Left hindlimb (tissue), 1 donor: ENCODE measurements at regions not wholly inside any gene's neighbourhood (a gene's known extent, or its start where the extent isn't known, plus 50 kb on each side); places are given as distances from the start of the nearest gene placed in this dataset.
"Not testable (repeated sequence)": the region's sequence is repeated elsewhere in the genome, so short reads cannot be mapped to it uniquely, and the experiment has no call there.

Experiments
- DNase-seq: peaks from one replicate; pipeline ENCODE4 v3.0.0-alpha.2; 2018

DNA sequence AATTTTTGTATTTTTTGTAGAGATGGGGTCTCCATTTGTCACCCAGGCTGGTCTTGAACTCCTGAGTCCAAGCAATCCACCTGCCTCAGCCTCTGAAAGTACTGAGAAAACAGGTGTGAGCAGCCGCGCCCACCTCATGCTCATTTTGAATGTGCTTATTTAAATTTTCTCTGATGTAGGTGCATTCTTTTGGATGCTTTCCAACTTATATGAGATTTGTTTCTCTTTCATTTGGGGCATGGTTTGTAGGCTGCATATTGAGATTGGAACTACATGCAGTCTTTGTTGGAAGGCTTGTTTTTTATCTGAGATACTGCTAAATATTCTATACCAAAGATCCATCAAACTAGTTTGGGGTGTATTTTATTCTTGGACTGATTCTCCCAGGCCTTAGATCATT is 81.0 kb upstream of the IVNS1ABP start:
- DNase-seq: no peak

DNA sequence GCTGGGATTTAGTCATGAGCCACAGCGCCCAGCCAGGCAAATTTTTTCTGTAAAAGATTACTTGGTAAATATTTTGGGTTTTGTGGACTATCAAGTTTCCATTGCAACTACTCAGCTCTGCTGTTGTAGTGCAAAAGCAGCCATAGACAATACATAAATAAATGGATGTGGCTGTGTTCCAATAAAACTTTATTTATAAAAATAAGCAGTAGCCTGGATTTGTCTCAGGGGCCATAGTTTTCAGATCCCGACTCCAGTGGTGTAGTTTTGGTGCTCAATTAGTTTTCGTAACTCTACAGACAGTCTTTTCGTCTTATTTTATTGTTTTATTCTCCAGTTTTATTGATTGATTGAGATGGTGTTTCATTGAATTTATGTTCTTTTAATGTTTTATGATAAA is 80.1 kb upstream of the IVNS1ABP start:
- no peak for DNase-seq

DNA sequence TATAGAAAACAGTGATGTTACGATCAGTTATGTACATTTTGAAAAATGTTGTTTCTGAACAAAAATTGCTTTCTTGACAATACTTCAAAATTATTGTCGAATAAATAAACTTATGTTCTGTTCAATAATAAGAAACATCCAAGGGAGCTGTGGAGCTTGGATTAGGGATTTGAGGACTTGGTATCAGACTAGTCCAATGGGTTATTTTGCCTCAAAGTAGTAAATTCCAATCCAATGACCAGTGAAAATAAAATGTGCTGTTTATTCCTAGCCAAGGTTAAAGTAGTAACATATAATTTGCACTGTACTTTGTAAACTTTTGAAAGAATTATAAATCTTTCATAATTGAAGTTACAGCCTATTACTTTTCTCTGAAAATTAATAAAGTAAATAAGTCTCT is 79.1 kb upstream of the IVNS1ABP start:
- no peak for DNase-seq

DNA sequence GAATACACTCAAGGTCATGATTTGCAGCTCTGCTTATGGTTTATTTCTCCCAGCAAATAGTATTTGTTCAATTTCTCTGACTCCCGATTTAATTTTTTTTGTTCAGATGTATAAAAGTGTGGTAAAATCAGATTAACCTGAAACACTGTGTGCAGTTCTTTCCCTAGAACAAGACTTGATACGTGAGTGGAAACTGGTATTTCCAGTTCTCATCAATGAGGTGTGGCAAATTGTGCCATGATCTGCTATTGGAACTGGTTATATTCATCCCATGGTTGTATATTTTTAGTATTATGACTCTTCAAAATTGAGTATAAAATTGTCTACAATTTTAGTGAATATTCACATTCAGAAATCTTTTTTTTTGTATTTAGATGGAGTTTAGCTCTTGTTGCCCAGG is 76.8 kb upstream of the IVNS1ABP start:
- DNase-seq: no peak

DNA sequence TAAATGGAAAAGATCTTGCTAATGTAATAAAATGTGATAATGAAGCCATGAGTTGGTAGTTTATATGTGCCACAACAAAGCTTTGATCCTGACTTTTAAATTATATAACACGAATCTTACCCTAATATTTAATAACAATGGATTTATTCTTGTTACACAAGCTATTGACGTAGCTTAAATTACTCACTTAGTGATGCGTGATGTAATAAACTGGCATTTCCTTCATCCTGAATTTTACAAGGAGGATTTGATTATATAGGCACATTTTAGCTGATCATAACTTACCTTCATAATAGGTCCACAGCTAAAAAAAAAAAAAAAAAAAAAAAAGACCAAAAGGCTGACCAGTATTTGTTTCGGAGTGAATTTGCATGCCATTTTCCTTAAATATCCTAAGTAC is 76.2 kb upstream of the IVNS1ABP start:
- DNase-seq: no peak

DNA sequence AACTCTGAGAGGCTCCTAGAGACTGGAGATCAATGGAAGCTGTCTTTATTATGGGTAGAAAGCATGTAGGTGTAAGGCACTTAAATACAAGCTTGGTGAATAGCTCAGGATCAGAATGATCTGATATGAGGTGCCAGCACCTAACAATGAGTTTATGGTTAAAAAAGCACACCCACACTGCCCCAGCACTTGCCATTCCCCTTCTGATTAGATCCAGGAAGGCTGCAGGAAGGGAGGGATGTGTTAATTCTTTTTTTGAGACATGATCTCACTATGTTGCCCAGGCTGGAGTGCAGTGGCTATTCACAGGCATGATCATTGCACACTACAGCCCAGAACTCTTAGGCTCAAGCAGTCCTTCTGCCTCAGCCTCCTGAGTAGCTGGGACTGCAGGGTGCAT is 71.8 kb upstream of the IVNS1ABP start:
- DNase-seq: no peak

DNA sequence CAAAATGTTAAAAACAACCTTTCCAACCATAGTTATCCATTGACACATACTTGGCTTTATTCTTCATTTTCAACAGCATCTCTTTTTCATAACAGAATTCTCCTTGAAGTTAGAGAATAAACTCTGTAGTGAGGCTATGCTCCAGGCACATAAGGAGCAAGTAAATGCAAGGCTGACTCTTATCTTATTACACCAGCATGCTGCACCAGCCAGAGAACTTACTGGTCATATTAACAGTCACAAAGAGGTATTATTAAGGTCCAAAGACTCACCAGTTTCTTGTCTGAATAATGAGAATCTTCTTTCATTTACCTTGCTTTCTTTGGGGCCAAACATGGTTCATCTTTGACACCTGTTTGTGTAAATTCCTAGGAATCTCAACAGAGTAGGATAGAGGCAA is 71.3 kb upstream of the IVNS1ABP start:
- no peak for DNase-seq

DNA sequence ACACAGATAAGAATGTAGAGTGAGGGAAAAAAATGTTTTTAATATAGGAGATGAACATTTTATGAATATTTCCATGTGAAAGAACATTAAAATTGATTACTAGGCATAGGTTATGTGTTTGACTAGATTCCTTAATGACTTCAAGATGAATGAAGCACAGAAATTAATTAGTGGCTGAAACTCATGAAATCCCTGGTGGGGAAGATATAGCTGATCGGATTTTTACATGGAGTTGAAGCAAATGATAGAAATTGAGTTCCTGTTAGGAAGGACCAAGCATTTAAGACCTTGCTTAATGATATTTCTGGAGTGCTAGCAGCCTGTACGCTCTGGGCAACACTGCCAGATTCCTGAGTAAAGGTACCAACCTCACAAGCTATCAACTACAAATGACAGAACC is 68.9 kb upstream of the IVNS1ABP start:
- no peak for DNase-seq

DNA sequence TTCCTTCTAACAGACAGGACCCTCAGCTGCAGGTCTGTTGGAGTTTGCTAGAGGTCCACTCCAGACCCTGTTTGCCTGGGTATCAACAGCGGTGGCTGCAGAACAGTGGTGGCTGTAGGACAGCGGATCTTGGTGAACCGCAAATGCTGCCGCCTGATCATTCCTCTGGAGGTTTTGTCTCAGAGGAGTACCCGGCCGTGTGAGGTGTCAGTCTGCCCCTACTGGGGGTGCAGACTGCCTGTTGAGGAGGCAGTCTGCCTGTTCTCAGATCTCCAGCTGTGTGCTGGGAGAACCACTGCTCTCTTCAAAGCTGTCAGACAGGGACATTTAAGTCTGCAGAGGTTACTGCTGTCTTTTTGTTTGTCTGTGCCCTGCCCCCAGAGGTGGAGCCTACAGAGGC is 66.8 kb upstream of the IVNS1ABP start:
- not testable (repeated sequence) for DNase-seq

DNA sequence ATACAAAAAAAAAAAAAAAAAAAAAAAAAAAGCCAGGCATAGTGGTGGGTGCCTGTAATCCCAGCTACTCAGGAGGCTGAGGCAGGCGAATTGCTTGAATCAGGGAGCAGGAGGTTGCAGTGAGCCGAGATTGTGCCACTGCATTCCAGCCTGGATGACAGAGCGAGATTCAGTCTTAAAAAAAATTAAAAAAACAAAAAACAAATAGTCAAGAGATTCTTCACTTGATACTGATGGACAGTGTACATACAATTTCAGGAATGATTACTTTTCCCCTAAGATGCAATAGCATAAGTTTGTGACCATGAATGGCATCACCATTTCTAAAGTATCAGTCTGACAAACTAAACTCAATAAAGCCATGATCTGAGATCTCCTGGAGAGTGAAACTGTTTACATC is 60.8 kb upstream of the IVNS1ABP start:
- no peak for DNase-seq

DNA sequence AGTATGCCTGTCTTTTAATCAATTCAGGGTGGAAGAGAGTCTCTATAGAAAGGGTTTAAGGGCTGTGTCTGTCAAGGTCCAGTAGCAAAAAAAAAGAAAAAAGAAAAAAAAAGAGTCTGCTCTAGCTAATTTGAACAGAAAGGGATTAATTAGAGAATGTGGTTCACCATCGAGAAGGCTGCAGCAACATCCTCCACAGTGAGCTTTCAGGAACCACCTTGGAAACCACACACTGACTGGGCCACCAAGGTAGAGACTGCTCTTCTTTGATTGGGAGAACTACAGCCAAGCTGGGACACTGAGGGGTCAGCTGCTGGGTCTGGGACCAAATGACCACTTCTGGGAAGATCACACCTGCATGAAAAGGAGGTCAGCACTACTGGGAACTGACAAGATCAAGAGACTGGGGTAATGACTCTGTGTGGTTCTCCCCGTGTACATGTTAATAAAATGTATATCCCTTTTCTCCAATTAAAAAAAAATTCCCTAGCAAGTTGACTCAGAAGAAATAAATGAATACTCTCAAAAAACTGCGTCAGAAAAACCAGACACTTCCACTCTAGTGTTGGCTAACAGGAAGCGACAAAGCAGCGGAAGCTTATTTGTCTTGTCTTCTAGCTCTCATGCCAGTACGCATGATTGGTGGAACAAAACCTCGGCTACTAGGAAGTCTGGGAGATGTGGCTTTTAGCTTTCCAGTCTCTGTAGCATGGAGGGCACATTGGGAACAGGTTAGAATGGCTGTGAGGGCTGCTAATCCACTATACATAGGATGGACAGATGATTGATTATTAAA is 60.0 kb upstream of the IVNS1ABP start:
- no peak for DNase-seq

DNA sequence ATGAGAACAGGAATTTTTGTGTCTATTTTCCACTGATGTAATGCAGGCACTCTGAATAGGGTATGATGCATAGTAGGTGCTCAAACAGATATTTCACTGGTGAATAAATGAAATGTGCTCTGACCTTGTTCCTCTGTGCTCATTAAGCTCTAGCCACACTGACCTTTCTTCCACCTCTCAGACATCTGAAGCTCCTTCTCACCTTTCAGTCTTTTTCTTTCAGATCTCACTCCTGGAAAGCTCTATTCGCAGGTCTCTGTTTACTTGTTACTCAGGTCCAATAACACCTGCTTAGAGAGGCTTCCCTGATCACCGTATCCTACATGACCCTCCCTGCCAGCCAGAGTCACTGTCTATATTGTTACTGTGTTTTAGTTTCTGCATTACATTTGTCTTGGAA is 59.2 kb upstream of the IVNS1ABP start:
- no peak for DNase-seq

DNA sequence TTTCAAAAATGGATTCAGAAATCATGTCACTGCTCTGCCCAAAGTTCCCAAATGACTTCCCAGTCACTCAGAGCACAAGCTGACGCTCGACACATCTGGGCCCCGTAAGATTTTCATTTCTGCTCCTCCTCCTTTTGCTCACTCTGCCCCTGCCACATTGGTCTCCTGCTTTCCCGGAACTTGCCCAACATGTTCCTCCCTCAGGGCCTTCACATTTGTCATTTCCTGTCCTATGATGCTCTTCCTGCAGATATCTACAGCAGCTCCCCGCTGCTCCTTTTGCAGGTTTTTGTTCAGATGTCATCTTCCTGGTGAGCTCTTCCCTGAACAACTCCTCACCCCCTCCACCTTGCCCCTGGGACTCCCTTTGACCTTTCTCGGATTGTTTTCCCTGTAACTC is 58.5 kb upstream of the IVNS1ABP start:
- peak; percentile 36 for DNase-seq

DNA sequence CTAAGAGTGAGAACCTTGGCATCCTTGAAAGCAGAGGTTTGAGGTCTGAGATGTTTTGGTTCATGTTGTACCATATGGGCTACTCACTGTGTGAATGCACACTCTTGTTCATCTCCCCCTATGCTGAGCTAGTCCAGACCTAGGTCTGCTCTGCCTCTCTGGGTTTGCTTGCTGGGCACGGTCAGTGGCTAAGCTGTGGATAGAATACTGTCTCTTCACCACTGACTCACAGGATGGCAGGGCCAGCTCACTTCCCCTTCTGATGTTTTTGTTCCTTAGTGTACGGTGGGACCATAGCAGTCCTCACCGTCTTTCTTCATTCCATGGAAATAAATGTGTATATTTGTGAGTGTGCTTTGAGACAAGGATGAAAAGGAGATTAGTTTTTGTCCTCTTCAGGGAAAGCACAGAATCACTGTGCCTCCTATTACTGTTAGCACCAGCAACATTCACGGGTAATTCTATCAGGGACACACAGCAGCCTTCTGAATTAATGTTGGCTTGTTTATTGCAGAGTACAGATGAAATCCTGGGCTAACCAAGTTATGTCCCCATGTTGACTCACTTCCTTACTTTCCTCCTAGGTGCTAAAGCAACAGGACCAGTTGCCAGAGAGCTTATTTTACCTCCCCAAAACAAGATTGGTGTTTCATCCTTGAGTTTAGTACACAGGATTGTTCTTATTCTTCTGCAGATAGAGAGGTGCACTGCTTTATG is 56.9 kb upstream of the IVNS1ABP start:
- no peak for DNase-seq

DNA sequence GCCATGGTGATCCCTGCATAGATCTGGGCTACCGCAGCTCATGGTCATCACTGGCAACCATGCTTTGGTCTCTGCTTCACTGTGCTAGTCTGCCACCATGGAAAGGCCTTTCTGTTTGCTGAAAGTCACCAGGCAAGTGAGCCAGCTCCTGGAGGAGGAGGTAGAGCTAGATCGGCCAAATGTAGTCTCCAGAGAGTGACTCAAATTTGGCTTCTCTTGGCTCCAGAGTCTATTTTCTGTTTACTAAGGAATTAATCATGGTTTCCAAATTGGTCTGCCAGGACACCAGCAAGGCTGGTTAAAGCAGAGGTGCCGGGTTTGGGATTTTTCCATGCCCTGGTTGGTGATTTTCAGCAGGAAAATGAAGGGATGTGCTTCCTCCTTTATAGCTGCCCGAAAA is 52.7 kb upstream of the IVNS1ABP start:
- no peak for DNase-seq

DNA sequence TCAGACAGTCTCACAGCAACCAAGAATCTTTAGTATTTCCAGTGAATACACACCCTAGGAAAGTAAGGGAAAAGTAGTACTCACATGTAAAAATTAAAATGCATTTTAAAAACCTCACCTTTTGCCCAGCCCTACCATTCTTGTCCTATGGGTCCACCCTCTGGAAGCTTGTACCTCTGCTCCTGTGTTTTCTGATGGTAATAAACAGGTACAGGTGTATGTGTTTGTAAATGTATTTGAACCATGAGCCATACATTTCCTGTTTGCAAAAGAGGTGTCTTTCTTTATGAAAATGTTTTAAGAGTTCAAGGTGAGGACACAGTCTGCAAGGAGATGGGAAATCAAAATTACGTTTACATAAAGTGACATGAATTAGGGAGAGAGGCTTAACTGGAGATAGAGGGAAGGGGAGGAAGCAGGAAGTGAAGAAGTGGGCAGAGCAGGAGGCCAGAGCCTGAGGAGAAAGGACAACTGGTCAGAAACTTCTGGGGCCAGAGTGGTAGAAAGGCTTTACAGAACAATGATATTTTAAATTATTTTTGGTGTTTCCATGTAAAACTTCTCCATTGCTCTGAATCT is 52.0 kb upstream of the IVNS1ABP start:
- no peak for DNase-seq

DNA sequence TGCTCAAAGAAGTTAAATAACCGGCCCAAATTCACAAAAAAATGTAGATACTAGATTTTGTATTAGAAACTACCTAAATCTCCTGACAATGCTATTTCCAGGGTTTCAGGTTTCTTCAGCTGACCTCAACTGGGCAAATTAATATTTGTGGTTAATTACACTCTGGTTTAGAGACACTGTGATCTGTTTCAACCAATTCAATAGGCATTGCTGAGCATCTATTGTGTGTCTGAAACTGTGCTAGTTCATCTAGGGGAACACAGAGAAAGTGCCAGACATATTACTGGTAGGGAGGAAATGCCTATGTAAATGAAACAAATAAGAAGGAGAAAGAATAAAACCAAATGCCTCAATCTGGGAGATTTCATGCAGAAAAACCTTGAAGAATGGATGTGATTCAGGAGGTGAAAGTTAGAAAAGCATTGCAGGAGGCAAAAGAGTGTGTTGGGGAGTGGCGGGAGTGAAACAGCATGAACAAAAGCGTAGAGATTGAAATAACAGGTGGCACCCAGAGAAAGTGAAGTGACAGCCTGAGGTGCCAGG is 51.3 kb upstream of the IVNS1ABP start:
- DNase-seq: no peak

DNA sequence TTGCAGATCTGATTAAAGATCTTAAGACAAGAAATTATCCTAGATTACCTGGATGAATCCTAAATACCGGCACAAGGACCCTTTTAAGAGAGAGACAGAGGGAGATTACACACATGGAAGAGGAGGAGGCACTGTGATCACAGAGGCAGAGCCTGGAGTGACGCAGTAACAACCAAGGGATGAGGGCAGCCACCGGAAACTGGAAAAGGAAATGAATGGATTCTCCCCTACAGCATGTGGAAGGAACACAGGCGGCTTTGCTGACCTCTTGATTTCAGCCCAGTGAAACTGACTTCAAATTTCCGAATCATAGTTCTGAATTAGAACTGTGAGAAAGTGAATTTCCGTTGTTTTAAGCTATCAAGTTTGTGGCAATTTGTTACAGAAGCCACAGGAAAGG is 50.2 kb upstream of the IVNS1ABP start:
- no peak for DNase-seq
